PC-3 (cell line): ENCODE measurements at regions not wholly inside any gene's neighbourhood (a gene's known extent, or its start where the extent isn't known, plus 50 kb on each side); places are given as distances from the start of the nearest gene placed in this dataset.

Experiments used
- EZH2 ChIP-seq: fragments of 300-600 bp; sonication (generic); IDR thresholded peaks from one replicate; pipeline ENCODE4 v1.6.1; 2017; ENCODE audit warnings: antibody characterized with exemption, mild to moderate bottlenecking, low read length; ENCODE audit not compliant: unreplicated experiment
- TF ChIP-seq, protein P1 (sequence below): fragments of 300-600 bp; sonication (generic); conservative IDR thresholded peaks from 2 replicates; pipeline ENCODE4 v1.5.1; 2017; ENCODE audit warnings: antibody characterized with exemption, low read depth, mild to moderate bottlenecking, low read length

- TF ChIP-seq, protein P1, sequence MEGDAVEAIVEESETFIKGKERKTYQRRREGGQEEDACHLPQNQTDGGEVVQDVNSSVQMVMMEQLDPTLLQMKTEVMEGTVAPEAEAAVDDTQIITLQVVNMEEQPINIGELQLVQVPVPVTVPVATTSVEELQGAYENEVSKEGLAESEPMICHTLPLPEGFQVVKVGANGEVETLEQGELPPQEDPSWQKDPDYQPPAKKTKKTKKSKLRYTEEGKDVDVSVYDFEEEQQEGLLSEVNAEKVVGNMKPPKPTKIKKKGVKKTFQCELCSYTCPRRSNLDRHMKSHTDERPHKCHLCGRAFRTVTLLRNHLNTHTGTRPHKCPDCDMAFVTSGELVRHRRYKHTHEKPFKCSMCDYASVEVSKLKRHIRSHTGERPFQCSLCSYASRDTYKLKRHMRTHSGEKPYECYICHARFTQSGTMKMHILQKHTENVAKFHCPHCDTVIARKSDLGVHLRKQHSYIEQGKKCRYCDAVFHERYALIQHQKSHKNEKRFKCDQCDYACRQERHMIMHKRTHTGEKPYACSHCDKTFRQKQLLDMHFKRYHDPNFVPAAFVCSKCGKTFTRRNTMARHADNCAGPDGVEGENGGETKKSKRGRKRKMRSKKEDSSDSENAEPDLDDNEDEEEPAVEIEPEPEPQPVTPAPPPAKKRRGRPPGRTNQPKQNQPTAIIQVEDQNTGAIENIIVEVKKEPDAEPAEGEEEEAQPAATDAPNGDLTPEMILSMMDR = no peak
- TF ChIP-seq EZH2 = no peak
Measured at GRCh38 chr6:167665698-167666330, 160.9 kb upstream of the AFDN start.
